CD4-positive, alpha-beta memory T cell (primary cell): ENCODE measurements at regions not wholly inside any gene's neighbourhood (a gene's known extent, or its start where the extent isn't known, plus 50 kb on each side); places are given as distances from the start of the nearest gene placed in this dataset.
"Not testable (repeated sequence)": the region's sequence is repeated elsewhere in the genome, so short reads cannot be mapped to it uniquely, and the experiment has no call there.

Experiments used
- CTCF ChIA-PET: fragments of 350-600 bp; sonication (Branson Sonifier 250); formaldehyde crosslinking; loops from one replicate; lab custom pipeline; 2021; ENCODE audit warnings: inconsistent platforms; ENCODE audit not compliant: partially characterized antibody; lab: Charles Lee
- POLR2A ChIA-PET: fragments of 350-600 bp; sonication (Branson Sonifier 250); formaldehyde crosslinking; loops from one replicate; lab custom pipeline; 2021; ENCODE audit not compliant: partially characterized antibody; lab: Charles Lee
- DNase-seq, 5 donors: peaks; one replicate each; pipeline versions ENCODE4 v3.0.0 to v3.0.0-alpha.2; 2020 to 2022; ENCODE audit warnings: mixed read lengths in 1 of 5
- H3K27ac ChIP-seq: one replicate; pipeline ENCODE4 v1.7.0; 2013; ENCODE audit warnings: low read depth, low read length
- H3K27me3 ChIP-seq: 2 replicates; pipeline ENCODE4 v1.7.0; 2013; ENCODE audit warnings: mild to moderate bottlenecking, low read length, moderate library complexity; ENCODE audit not compliant: insufficient read depth
- H3K36me3 ChIP-seq: 2 replicates; pipeline ENCODE4 v1.7.0; 2013; ENCODE audit warnings: mild to moderate bottlenecking, low read length, moderate library complexity; ENCODE audit not compliant: insufficient read depth
- H3K4me1 ChIP-seq: 2 replicates; pipeline ENCODE4 v1.7.0; 2013; ENCODE audit warnings: mild to moderate bottlenecking, low read length, moderate library complexity; ENCODE audit not compliant: insufficient read depth
- H3K4me3 ChIP-seq, 2 donors: one replicate each; pipeline ENCODE4 v1.7.0; 2013; ENCODE audit warnings: low read length in 2 of 2, mild to moderate bottlenecking in 1 of 2
- H3K9me3 ChIP-seq, 2 donors: one replicate each; pipeline ENCODE4 v1.7.0; 2013; ENCODE audit warnings: low read length in 2 of 2, control low read depth in 1 of 2; ENCODE audit not compliant: control insufficient read depth in 1 of 2
- H3K27ac Mint-ChIP-seq, 7 donors: one replicate each; pipeline ENCODE4 v1.8.0; 2020 to 2021; ENCODE audit warnings: mixed read lengths in 7 of 7, mild to moderate bottlenecking in 6 of 7, inconsistent platforms in 3 of 7, moderate library complexity in 3 of 7
- H3K27me3 Mint-ChIP-seq, 2 donors: one replicate each; pipeline ENCODE4 v1.8.0; 2020 to 2021; ENCODE audit warnings: mixed read lengths in 2 of 2
- H3K36me3 Mint-ChIP-seq, 2 donors: one replicate each; pipeline ENCODE4 v1.8.0; 2020 to 2021; ENCODE audit warnings: mixed read lengths in 2 of 2, inconsistent platforms in 1 of 2, mild to moderate bottlenecking in 1 of 2
- H3K4me1 Mint-ChIP-seq, 4 donors: one replicate each; pipeline ENCODE4 v1.8.0; 2020 to 2021; ENCODE audit warnings: mixed read lengths in 4 of 4, mild to moderate bottlenecking in 1 of 4
- H3K4me3 Mint-ChIP-seq, 8 donors: one replicate each; pipeline ENCODE4 v1.8.0; 2020 to 2021; ENCODE audit warnings: mixed read lengths in 8 of 8, mild to moderate bottlenecking in 7 of 8, moderate library complexity in 6 of 8, inconsistent platforms in 3 of 8
- H3K9me3 Mint-ChIP-seq, 8 donors: one replicate each; pipeline ENCODE4 v1.8.0; 2020 to 2021; ENCODE audit warnings: mixed read lengths in 8 of 8, mild to moderate bottlenecking in 5 of 8, inconsistent platforms in 3 of 8, moderate library complexity in 1 of 8
- intact Hi-C: fragments of 100-400 bp; cut with micrococcal nuclease; formaldehyde crosslinking; loops from one replicate; pipeline ENCODE4 v1.15.1; 2023

DNA sequence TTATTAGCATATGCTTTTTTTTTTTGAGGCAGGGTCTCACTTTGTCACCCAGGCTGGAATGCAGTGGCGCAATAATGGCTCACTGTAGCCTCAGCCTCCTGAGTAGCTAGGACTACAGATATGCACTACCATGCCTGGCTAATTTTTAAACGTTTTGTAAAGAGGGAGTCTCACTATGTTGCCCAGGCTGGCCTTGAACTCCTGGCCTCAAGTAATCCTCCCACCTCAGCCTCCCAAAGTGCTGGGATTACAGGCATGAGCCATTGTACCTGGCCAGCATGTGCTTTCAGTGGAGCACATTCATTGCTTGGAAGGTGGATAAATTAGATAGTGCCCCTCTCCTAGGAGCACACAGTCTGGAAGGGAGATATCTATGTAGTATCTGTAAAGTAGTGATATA lies 243.7 kb upstream of the PLPP4 start:
- H3K27ac Mint-ChIP-seq, intact Hi-C loops, H3K4me3 ChIP-seq, H3K27me3 Mint-ChIP-seq, H3K27me3 ChIP-seq, H3K36me3 Mint-ChIP-seq, H3K4me1 ChIP-seq, DNase-seq, H3K9me3 ChIP-seq, POLR2A ChIA-PET, H3K36me3 ChIP-seq, CTCF ChIA-PET, H3K27ac ChIP-seq, H3K4me1 Mint-ChIP-seq, H3K4me3 Mint-ChIP-seq: not testable (repeated sequence)
- H3K9me3 Mint-ChIP-seq, result peaks cover 0 to 17% (median 3%) of the 10 kb centered on the region in 8 donors

- Mint-ChIP-seq H3K27me3 (peaks cover 0 to 1% of the 10 kb centered on the region in 2 donors), H3K4me1 (no peaks in the 10 kb centered on the region), H3K4me3 (no peak overlapping the region), H3K27ac (no peak overlapping the region), H3K9me3 (peaks cover 0 to 14% (median 3%) of the 10 kb centered on the region in 8 donors), H3K36me3 (no peaks in the 10 kb centered on the region)
- Histone ChIP-seq H3K4me1 (no peaks in the 10 kb centered on the region), H3K27me3 (no peaks in the 10 kb centered on the region), H3K4me3 (no peak overlapping the region), H3K27ac (no peak overlapping the region), H3K36me3 (no peaks in the 10 kb centered on the region), H3K9me3 (no peaks in the 10 kb centered on the region)
- ChIA-PET POLR2A (no interaction called here), CTCF (interaction anchor here (1.0 kb wide), 1 partner anchor 14 kb away, joined by 3 read pairs; no protein-coding TSS in a partner anchor)
- DNase-seq, result no peak
- intact Hi-C loops, result no loop called here
Observed at GRCh38 chr10:120217736-120218135, 239.3 kb upstream of the PLPP4 start.

DNA sequence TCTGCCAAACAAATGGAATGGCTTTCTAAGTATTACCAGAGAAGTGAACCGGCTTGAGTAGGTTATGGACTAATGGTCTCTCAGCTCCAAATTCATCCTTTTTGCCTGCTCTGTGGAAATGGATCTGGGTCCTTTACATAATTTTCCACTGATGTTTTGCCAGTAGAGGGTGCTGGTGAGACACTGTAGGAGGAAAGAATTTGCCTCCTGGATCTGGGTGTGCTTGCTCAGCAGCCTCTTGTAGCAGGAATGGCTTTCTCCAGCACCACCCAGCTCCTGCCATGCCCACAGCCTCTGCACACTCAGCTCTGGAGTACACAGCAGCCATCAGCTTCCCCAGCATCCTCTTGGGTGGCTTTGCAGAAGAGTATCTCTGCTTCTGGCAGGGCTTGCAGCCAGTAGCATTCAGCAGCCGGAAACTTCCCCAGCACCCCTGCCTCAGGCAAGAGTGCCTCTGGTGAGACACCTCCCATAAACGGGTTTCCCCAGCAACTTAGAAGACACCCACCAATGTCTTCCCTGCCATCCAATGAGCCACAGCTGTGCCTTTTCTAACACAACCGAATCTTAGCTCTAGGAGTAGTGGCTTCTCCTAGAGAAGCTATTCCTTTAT lies 235.0 kb upstream of the PLPP4 start:
- POLR2A ChIA-PET, result no interaction called here
- Histone ChIP-seq H3K36me3 (no peaks in the 10 kb centered on the region), H3K27me3 (no peaks in the 10 kb centered on the region), H3K4me1 (no peaks in the 10 kb centered on the region), H3K27ac (no peak overlapping the region), H3K4me3 (no peak overlapping the region), H3K9me3 (no peaks in the 10 kb centered on the region)
- Mint-ChIP-seq H3K4me3 (no peak overlapping the region), H3K9me3 (peaks cover 0 to 6% (median 0%) of the 10 kb centered on the region in 8 donors), H3K27me3 (no peaks in the 10 kb centered on the region), H3K4me1 (no peaks in the 10 kb centered on the region), H3K27ac (no peak overlapping the region), H3K36me3 (no peaks in the 10 kb centered on the region)
- no peak for DNase-seq
- intact Hi-C loops, result no loop called here
- CTCF ChIA-PET, result no interaction called here

- H3K27ac Mint-ChIP-seq, result no peak overlapping the region
- H3K27ac ChIP-seq, result no peak overlapping the region
- H3K27me3 ChIP-seq, result no peaks in the 10 kb centered on the region
- CTCF ChIA-PET, result no interaction called here
- peaks cover 0 to 4% (median 0%) of the 10 kb centered on the region in 8 donors for H3K9me3 Mint-ChIP-seq
- H3K4me1 ChIP-seq, result no peaks in the 10 kb centered on the region
- no peaks in the 10 kb centered on the region for H3K27me3 Mint-ChIP-seq
- intact Hi-C loops, result no loop called here
- no peaks in the 10 kb centered on the region for H3K4me1 Mint-ChIP-seq
- POLR2A ChIA-PET, result no interaction called here
- H3K4me3 ChIP-seq, result no peak overlapping the region
- no peak overlapping the region for H3K4me3 Mint-ChIP-seq
- no peak for DNase-seq
- no peaks in the 10 kb centered on the region for H3K9me3 ChIP-seq
- no peaks in the 10 kb centered on the region for H3K36me3 ChIP-seq
- no peaks in the 10 kb centered on the region for H3K36me3 Mint-ChIP-seq
Observed at GRCh38 chr10:120229641-120230040, 227.4 kb upstream of the PLPP4 start.

DNA sequence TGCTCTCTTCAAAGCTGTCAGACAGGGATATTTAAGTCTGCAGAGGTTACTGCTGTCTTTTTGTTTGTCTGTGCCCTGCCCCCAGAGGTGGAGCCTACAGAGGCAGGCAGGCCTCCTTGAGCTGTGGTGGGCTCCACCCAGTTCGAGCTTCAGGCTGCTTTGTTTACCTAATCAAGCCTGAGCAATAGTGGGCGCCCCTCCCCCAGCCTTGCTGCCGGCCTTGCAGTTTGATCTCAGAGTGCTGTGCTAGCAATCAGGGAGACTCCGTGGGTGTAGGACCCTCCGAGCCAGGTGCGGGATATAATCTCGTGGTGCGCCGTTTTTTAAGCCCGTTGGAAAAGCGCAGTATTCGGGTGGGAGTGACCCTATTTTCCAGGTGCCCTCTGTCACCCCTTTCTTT lies 217.3 kb upstream of the PLPP4 start:
- H3K36me3 ChIP-seq, H3K27me3 ChIP-seq, H3K4me3 ChIP-seq, H3K9me3 Mint-ChIP-seq, H3K9me3 ChIP-seq, H3K4me1 ChIP-seq, H3K36me3 Mint-ChIP-seq, CTCF ChIA-PET, POLR2A ChIA-PET, H3K27ac ChIP-seq, intact Hi-C loops, H3K4me1 Mint-ChIP-seq, H3K27ac Mint-ChIP-seq, H3K27me3 Mint-ChIP-seq, H3K4me3 Mint-ChIP-seq, DNase-seq: not testable (repeated sequence)

- intact Hi-C loops, result no loop called here
- Histone ChIP-seq H3K36me3 (no peaks in the 10 kb centered on the region), H3K27ac (no peak overlapping the region), H3K9me3 (no peaks in the 10 kb centered on the region), H3K4me3 (no peak overlapping the region), H3K4me1 (no peaks in the 10 kb centered on the region), H3K27me3 (no peaks in the 10 kb centered on the region)
- H3K4me3 Mint-ChIP-seq, result no peak overlapping the region
- ChIA-PET POLR2A (no interaction called here), CTCF (no interaction called here)
- no peak overlapping the region for H3K27ac Mint-ChIP-seq
- peaks cover 0 to 5% (median 2%) of the 10 kb centered on the region in 8 donors for H3K9me3 Mint-ChIP-seq
- H3K36me3 Mint-ChIP-seq, result no peaks in the 10 kb centered on the region
- no peaks in the 10 kb centered on the region for H3K4me1 Mint-ChIP-seq
- DNase-seq, result no peak
- H3K27me3 Mint-ChIP-seq, result peaks cover 1 to 8% of the 10 kb centered on the region in 2 donors
Observed at GRCh38 chr10:120251821-120252442, 205.1 kb upstream of the PLPP4 start.

DNA sequence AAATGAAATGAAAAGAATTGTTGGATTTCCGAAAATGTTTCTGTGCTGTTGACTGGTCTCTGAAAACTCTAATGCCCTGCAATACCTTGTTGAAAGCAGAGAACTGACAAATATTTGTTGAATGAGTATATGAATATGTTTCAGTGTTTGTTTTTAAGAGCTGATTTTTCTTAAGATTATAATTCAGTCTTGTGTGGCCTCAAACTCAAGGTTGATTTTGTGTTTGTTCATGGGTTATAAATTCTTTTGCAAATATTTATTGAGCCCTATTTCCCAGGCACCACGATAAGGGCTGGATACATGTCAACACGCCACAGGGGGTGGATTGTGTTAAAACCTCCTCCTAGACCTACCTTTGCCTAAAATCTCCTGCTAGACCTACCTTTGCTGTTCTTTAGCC lies 203.9 kb upstream of the PLPP4 start:
- H3K27me3 Mint-ChIP-seq, result peaks cover 1 to 8% of the 10 kb centered on the region in 2 donors
- ChIA-PET POLR2A (no interaction called here), CTCF (no interaction called here)
- no peak overlapping the region for H3K4me3 Mint-ChIP-seq
- H3K4me1 Mint-ChIP-seq, result no peaks in the 10 kb centered on the region
- intact Hi-C loops, result no loop called here
- Histone ChIP-seq H3K27me3 (no peaks in the 10 kb centered on the region), H3K4me3 (no peak overlapping the region), H3K9me3 (no peaks in the 10 kb centered on the region), H3K4me1 (no peaks in the 10 kb centered on the region), H3K36me3 (no peaks in the 10 kb centered on the region), H3K27ac (no peak overlapping the region)
- H3K27ac Mint-ChIP-seq, result no peak overlapping the region
- H3K36me3 Mint-ChIP-seq, result no peaks in the 10 kb centered on the region
- no peak for DNase-seq
- peaks cover 0 to 3% (median under 1%) of the 10 kb centered on the region in 8 donors for H3K9me3 Mint-ChIP-seq
